GM21528 (cell line): ENCODE measurements at regions not wholly inside any gene's neighbourhood (a gene's known extent, or its start where the extent isn't known, plus 50 kb on each side); places are given as distances from the start of the nearest gene placed in this dataset.

Source experiments
- ATAC-seq: cut with Tn5 transposase; IDR thresholded peaks from one replicate; pipeline ENCODE4 v1.9.1; 2021; ENCODE audit warnings: mild to moderate bottlenecking, moderate library complexity; ENCODE audit not compliant: unreplicated experiment, low FRiP score

DNA sequence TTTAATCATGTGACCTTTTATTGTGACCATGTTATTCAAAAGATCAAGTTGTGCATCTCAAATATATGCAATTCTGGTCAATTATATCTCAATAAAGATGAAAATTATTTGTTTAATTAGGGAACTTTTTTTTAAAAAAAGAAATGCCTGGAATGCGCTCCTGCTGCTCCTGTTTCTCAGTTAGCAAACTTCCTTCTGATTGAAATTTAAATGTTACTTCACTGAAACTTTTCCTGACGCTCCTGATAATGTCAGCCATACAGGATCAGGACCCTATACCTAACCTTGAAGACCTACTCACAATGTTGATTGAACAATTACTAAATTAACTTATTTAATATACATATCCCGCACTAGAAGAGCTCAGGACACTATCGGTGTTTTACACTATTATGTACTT, 190.4 kb downstream of the MACC1 start:
- no peak for ATAC-seq

DNA sequence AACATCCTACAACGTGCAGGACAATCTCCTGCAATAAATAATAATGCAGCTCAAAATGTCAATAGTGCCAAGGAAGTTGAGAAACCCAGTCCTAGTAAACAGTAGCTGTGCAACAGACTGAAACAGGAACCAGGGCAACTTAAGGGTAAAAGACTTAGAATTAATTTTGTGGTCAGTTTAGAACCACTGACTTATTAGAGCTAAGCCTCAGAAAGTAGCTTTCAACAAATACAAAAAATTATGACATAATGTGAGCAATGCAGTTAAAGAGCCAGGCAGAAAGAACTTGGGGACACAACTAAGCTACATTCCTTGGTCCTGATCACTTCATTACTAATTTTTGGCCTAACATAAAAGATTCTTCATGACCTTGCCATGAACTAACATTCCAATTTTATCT, 195.4 kb downstream of the MACC1 start:
- peak; percentile 80 for ATAC-seq

GRCh38 chr7:20021066-20021465, 196.1 kb downstream of the MACC1 start:
- no peak for ATAC-seq

DNA sequence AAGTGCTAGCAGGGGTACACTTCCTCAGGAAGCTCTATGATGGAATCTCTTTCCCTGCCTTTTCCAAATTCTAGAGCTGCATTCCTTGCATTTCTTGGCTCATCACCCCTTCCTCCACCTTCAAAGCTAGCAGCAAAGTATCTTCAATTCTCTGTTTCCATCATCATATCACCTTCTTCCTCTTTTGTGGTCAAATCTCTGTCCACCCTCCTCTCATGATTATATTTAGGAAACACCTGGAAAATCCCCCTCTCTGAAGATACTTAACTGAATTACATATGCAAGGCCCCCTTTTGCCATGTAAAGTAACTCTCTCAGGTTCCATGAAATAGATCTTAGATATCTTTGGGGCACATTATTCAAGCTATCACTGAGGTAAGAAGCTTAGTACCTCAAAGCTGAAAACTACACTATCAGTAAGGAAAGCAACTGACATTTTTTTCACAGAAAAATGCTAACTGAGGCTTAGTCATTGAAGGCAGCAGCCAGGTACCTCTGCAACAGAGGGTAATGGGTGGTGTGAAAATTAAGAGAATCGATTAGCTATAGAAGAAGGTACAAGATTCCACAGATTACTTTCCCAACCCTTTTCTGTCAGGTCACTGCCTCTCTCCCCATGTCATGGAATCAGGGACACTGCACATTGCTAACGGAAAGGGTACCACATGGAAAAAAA, 197.3 kb downstream of the MACC1 start:
- ATAC-seq = peak; percentile 69

DNA sequence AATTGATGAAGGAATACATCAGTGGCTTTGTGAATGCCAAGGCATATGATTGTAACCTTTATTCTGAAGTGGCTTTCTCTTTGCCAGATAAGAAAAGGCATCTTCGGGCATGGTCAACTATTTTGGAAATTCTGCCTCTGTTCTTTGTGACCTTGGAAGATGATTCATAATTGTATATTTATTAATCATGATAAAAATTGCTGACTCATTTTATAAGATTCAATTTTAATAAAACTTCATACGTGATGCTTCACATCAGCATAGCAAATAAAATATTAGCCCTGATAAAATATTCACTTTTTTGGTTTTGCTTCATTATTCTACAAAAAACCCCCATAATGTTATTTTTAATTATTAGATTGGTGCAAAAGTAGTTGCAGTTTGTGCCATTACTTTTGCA, 200.5 kb downstream of the MACC1 start:
- ATAC-seq = no peak

DNA sequence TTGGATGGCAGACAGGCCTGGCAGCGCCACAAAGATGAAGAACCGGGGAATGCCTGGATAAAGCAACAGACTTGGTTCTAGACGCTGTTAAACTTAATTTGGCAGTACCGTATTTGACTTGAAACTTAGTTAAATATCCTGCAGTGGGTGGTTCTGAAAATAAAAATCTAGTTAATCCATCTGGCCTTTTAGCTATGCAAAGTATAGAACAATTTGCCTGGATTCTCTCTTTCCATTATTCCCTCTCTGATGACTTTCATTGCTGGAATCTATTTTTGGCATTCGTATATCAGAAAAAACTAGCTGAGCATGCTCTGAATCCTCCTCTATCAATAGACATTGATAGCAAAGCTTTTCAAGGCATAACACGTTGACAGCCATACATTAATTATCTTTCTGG, 203.6 kb downstream of the MACC1 start:
- ATAC-seq = no peak

DNA sequence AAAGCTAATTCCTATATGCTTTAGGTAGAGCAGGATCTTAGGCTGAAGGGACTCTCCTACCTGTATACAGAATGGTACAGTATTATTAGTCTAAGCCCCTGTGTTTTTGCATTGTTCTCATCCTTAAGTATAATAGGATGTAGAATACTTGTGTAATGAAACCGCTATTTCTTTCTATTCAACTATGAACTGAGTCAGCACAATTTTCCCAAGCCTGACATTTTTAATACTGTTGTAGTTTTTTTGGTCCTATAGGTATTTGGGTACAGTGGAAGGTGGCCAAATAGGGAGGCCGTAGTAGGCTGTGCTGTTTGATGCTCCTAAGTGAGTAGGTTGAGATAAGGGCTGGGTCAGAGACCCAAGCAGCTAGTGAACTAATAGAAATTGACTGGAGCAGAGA, 205.1 kb downstream of the MACC1 start:
- no peak for ATAC-seq

GRCh38 chr7:20010877-20011276, 206.3 kb downstream of the MACC1 start:
- no peak for ATAC-seq

DNA sequence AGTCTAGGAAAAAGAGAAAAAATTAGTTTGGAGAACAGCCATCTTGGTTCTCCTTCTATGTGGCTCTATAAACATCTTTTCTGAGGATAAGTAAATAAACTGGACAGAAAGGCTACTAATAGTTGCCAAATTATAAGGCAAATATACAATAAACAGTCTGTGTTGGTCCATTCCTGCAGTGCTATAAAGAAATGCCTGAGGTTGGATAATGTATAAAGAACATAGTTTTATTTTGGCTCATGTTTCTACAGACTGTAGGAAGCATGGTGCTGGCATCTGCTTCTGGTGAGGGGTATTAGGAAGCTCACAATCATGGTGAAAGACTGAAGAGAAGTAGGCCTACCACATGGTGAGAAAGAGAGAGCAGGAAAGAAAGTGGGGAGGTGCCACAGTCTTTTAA, 209.7 kb downstream of the MACC1 start:
- ATAC-seq = no peak

GRCh38 chr7:20005081-20005480, 212.1 kb downstream of the MACC1 start:
- ATAC-seq = no peak

- no peak for ATAC-seq
Observed at GRCh38 chr7:19999681-20000080, 217.5 kb downstream of the MACC1 start.

DNA sequence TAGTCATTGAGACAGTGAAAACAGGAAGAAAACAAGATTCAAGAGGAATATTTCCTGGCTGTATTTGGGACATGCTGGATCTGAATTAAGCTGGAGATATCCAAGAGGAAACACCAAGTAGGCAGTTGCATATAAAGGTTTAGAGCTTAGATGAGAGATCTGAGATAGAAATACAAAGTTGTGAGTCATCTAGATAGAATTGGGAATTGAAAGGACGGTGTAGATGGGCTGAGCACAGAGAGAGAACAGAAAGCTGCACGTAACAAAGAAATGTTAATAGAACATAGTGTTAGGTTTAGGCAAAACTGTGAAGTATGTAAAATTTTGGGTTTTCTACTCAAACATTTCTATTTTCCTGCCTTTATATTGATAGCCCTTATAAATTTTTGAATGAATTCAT, 218.5 kb upstream of the TMEM196 start:
- no peak for ATAC-seq

GRCh38 chr7:19989906-19990305, 216.5 kb upstream of the TMEM196 start:
- no peak for ATAC-seq

GRCh38 chr7:19988860-19989259, 215.4 kb upstream of the TMEM196 start:
- ATAC-seq = no peak

- ATAC-seq = no peak
Observed at GRCh38 chr7:19984231-19984632, 210.8 kb upstream of the TMEM196 start.

DNA sequence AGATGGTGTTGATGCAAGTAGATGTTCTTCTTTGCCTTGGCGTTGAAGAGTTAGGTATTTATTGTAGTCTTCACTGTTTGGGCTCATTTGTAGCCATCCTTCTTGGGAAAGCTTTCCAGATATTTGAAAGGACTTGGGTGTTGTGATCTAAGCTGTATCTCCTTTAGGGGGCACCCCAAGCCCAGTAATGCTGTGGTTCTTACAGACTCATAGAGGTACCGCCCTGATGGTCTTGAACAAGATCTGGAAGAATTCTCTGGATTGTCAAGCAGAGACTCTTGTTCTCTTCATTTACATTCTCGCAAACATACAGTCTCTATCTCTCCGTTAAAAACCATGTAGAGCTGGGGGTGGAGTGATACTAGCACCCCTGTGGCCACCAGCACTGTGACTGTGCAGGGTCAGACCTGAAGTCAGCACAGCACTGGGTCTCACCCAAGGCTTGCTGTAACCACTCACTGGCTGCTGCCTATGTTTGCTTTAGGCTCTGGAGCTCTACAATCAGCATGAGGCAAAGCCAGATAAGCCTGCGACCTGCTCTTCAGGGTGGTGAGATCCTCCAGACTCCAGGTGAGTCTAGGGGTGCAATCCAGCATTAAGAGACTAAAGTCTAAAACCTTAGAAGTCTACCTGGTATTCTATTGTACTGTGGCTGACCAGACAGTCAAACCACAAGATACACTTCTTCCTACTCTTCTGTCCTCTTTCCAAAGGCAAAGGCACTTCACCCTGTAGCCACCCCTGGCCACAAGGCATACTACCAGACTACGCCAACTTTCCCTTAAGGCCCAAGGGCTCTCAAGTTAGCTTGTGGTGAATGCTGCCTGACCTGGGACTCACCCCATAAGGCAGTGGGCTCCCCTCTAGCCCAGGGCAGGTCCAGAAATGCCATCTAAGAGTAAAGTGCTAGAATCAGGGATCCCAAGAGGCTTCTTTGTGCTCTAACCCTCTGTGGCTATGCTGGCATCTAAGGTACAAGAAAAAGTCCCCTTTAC, 209.7 kb upstream of the TMEM196 start:
- ATAC-seq = no peak

- ATAC-seq = no peak
Observed at GRCh38 chr7:19973581-19973980, 200.2 kb upstream of the TMEM196 start.

- ATAC-seq = no peak
Observed at GRCh38 chr7:19972876-19973275, 199.5 kb upstream of the TMEM196 start.

GRCh38 chr7:19971956-19972355, 198.5 kb upstream of the TMEM196 start:
- ATAC-seq = no peak

DNA sequence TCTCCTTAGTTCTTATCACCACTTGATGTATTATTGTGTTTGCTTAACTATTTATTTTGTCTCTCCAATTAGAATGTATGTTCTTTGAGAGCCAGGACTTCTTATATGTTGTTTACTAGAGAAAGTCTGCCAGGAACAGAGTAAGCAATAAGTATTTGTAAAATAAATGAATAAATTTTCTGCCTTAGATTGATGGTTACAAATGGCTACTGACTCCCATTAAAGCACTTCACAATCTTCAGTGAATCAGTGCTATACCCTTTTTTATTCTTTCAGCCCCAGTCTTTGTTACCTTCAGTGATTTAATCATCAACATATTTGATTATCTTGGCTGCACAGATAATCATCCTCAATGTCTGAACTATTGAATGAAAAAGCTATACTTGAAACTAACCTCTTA, 197.1 kb upstream of the TMEM196 start:
- no peak for ATAC-seq

DNA sequence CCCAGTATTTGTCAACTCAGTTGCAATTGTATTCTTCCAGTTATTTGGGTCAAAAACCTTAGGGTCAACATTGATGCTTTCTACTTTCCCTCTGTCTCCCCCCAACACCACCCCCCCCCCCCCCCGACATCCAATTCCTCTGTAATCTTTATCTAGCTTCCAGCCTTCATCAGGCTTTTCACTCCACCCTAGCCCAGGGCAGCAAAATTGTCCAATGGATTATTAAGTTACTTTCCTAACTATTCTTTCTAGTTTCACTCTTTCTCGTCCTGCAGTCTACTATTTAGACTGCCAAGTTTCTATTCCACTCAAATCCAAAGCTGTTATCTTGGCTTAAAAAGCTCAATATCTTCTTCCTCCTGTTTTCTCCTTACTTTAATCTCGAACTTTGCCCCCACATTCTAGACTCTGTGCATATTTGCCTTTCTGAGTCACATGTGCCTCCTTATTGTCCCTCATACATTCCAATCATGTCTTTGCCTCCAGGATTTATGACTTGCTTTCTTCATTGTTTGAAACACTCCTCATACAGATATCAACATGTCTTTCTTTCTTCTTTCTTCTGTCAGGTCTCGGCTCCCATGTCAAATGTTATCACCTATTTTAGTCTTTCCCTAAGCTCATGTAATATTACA, 196.6 kb upstream of the TMEM196 start:
- ATAC-seq = no peak
